DOHH2 (cell line): ENCODE measurements at regions not wholly inside any gene's neighbourhood (a gene's known extent, or its start where the extent isn't known, plus 50 kb on each side); places are given as distances from the start of the nearest gene placed in this dataset.

Experiments used
- CTCF ChIP-seq: fragments of 200-600 bp; sonication (generic); IDR thresholded peaks from one replicate; pipeline ENCODE4 v1.5.1; 2014; ENCODE audit warnings: antibody characterized with exemption, mild to moderate bottlenecking, low read depth, low read length; ENCODE audit not compliant: poor library complexity, severe bottlenecking
- EZH2phosphoT487 ChIP-seq: fragments of 200-600 bp; sonication (generic); IDR thresholded peaks from 2 replicates; pipeline ENCODE4 v1.6.1; 2017; ENCODE audit warnings: borderline replicate concordance, mild to moderate bottlenecking, antibody characterized with exemption, low read length, moderate library complexity, mixed read lengths

- TF ChIP-seq CTCF (no peak), EZH2phosphoT487 (no peak)
Observed at GRCh38 chrX:80602036-80602860, 182.0 kb downstream of the TENT5D start.
